ENCODE measurements at regions not wholly inside any gene's neighbourhood (a gene's known extent, or its start where the extent isn't known, plus 50 kb on each side); places are given as distances from the start of the nearest gene placed in this dataset.

DNA sequence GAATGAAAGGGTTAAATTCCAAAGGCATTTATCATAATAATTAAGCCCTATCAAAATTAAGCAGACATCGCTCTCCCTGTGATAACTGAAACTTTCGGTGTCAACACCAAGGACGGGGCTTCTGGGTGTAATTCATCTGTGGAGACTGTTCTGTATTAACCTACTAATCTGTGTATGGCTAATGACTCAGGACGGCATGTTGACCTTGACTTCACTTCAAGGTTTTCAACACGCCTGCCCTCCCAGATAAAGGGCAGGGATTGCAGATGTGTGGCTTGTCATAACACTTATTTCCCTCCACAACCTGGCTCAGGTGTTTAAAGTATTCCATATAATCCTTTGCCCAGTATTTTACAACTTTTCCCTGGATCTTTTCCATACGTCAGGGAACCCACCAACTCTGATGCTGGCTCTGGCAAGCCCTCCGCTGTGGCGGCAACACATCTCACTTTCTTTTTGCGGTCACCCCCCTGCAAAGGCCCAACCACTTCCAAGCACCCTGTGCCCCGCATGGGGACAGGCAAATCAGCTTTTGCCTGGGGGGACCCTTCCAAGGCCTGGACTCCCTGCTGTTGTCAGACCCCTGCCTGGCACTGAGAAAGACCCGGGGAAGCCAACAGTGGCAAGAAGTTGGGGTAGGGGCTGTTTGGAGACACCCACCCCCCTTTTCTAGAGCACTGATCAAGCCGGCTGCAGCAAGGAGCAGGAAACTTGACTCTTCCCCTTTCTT, 93.2 kb upstream of the MEF2A start:
- no peak for DNase-seq (ENCODE audit: low read depth in 1 of 2, low spot score in 1 of 2)
- H3K27me3 ChIP-seq (ENCODE audit: insufficient read depth, poor library complexity, severe bottlenecking), result no peaks in the 10 kb centered on the region
- TF ChIP-seq REST (IDR thresholded peaks at IDR 0.05; ENCODE audit: insufficient replicate concordance, low read depth) (no peak), SPI1 (IDR thresholded peaks at IDR 0.05; ENCODE audit: borderline replicate concordance, low read depth) (no peak), GABPA (IDR thresholded peaks at IDR 0.05; ENCODE audit: low read depth) (no peak), POLR2AphosphoS5 (IDR thresholded peaks at IDR 0.05; ENCODE audit: low read depth) (no peak)
- TF ChIP-seq, protein P1, sequence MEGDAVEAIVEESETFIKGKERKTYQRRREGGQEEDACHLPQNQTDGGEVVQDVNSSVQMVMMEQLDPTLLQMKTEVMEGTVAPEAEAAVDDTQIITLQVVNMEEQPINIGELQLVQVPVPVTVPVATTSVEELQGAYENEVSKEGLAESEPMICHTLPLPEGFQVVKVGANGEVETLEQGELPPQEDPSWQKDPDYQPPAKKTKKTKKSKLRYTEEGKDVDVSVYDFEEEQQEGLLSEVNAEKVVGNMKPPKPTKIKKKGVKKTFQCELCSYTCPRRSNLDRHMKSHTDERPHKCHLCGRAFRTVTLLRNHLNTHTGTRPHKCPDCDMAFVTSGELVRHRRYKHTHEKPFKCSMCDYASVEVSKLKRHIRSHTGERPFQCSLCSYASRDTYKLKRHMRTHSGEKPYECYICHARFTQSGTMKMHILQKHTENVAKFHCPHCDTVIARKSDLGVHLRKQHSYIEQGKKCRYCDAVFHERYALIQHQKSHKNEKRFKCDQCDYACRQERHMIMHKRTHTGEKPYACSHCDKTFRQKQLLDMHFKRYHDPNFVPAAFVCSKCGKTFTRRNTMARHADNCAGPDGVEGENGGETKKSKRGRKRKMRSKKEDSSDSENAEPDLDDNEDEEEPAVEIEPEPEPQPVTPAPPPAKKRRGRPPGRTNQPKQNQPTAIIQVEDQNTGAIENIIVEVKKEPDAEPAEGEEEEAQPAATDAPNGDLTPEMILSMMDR (IDR thresholded peaks at IDR 0.05; ENCODE audit: insufficient read depth, low read length), result no peak
- H3K4me3 ChIP-seq (replicated peaks; ENCODE audit: insufficient read depth, low read length), result no peak overlapping the region
- no peak overlapping the region for H3K27ac ChIP-seq (replicated peaks)

DNA sequence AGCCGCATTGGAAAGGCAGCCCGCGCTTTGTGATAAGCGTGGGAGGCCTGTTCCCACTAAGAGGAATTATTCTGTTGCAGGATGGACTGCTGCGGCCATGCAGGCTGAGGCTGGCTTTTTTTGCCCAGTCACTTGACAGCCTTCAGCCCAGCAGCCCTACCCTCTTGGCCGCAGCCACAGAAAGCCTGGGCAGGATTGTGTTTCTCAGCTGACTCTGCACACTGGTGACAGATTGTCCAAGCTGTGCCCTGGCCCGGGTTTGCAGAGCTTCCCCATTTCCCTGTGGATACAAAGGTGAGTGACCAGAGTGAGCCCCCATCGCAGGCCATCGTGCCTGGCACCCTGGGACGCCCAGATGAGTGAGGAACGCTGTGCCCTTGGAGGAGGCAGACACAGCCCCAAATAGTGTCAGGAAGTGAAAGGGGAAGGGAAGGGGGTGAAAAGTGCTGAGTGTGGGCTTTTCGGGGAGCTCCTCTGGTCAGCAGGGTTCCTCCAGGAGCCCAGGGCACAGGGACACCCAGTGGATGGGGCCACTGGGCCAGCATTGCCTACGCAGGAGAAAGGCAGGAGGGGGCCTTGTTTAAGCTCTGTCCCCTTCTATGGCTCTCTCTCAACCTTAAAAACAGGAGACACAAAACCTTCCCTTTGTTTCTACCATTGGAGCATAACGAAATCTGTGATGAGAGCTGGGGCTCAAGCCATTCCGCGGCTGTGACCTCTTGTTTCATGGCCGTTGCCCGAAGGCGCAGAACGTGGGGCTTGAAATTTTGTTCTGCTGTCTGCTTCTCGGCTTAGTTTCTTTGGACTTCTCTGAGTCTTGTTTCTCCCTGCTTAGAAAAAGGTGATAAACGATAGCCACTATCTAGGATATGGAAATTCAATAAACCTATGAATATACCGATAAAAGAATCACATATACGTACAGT, 91.5 kb upstream of the MEF2A start:
- TF ChIP-seq GABPA (IDR thresholded peaks at IDR 0.05; ENCODE audit: low read depth), result no peak
- TF ChIP-seq, protein P1 (IDR thresholded peaks at IDR 0.05; ENCODE audit: insufficient read depth, low read length), result no peak
- no peak for TF ChIP-seq POLR2AphosphoS5 (IDR thresholded peaks at IDR 0.05; ENCODE audit: low read depth)
- TF ChIP-seq REST (IDR thresholded peaks at IDR 0.05; ENCODE audit: insufficient replicate concordance, low read depth), result no peak
- Histone ChIP-seq H3K27me3 (ENCODE audit: insufficient read depth, poor library complexity, severe bottlenecking) (no peaks in the 10 kb centered on the region), H3K27ac (replicated peaks) (no peak overlapping the region), H3K4me3 (replicated peaks; ENCODE audit: insufficient read depth, low read length) (no peak overlapping the region)
- no peak for DNase-seq (ENCODE audit: low read depth in 1 of 2, low spot score in 1 of 2)

DNA sequence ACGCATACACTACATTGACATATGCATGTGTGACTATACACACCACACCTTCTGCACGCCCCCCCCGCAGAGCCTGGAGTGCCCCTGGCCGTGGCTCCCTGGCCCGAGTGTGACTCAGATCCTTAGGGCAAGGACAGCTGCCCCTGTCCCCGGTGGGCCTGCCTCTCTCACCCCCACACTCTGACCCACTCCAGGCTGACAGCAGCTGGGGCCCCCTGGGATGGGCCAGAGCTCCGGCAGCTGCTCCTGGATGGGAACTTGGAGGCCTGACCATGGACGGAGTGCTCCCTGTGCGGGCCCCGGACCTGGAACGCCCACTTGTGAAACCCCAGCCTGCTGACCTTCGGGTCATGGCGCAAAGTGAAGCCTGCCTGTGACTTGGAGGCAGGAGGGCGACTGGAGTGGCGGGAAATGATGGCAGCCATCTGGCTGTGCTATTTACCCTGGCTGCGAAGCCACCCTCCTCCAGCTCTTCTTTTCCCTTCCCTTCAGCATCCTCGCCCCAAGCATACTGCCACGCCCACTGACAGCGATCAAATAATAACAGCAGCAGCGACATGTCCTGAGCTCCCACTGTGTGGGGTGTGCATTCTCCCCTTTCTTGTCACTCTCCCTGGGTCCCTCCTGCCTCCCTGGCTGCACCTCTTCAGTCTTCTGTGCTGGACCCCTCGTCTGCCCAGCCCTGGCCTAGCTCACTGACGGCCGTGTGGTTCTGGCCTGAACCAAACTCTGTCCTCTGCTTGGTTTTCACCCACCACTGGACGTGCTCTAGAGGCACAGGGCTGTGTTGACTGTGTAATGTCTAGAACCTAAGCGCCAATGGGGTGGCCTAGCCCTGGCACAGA, 90.7 kb upstream of the MEF2A start:
- no peak for DNase-seq (ENCODE audit: low read depth in 1 of 2, low spot score in 1 of 2)
- Histone ChIP-seq H3K27ac (replicated peaks) (no peak overlapping the region), H3K27me3 (ENCODE audit: insufficient read depth, poor library complexity, severe bottlenecking) (no peaks in the 10 kb centered on the region), H3K4me3 (replicated peaks; ENCODE audit: insufficient read depth, low read length) (no peak overlapping the region)
- TF ChIP-seq, protein P1 (IDR thresholded peaks at IDR 0.05; ENCODE audit: insufficient read depth, low read length), result no peak
- TF ChIP-seq SPI1 (IDR thresholded peaks at IDR 0.05; ENCODE audit: borderline replicate concordance, low read depth), result no peak
- TF ChIP-seq GABPA (IDR thresholded peaks at IDR 0.05; ENCODE audit: low read depth), result no peak
- TF ChIP-seq REST (IDR thresholded peaks at IDR 0.05; ENCODE audit: insufficient replicate concordance, low read depth), result no peak
- TF ChIP-seq POLR2AphosphoS5 (IDR thresholded peaks at IDR 0.05; ENCODE audit: low read depth), result no peak

Data from HL-60 (cell line).